Stimulated activated CD4-positive, alpha-beta T cell treated with anti-CD3 and anti-CD28 coated beads, Interleukin-1b, Interleukin-23, amount 100 ng/mL, for 1 hour (primary cell): ENCODE measurements at regions not wholly inside any gene's neighbourhood (a gene's known extent, or its start where the extent isn't known, plus 50 kb on each side); places are given as distances from the start of the nearest gene placed in this dataset.

Source experiments
- DNase-seq, 2 donors: peaks; one replicate each; pipeline ENCODE4 v3.0.0-alpha.2; 2020; ENCODE audit warnings: low read depth in 2 of 2

DNA sequence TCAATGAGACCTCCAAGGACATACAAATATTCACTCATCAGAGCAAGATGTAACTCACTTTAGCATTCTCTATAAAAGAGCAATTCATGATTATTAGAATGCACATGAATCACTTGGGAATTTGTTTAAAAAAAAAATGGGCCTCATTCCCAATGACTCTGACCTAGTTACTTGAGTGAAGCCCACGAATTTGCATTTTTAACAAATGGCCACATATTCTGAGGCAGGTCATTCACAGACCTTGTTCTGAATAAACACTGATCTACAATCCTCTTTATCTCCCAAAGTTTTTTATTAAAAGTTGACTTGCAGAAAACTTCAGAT lies 255.1 kb upstream of the VEGFC start:
- no peak for DNase-seq

DNA sequence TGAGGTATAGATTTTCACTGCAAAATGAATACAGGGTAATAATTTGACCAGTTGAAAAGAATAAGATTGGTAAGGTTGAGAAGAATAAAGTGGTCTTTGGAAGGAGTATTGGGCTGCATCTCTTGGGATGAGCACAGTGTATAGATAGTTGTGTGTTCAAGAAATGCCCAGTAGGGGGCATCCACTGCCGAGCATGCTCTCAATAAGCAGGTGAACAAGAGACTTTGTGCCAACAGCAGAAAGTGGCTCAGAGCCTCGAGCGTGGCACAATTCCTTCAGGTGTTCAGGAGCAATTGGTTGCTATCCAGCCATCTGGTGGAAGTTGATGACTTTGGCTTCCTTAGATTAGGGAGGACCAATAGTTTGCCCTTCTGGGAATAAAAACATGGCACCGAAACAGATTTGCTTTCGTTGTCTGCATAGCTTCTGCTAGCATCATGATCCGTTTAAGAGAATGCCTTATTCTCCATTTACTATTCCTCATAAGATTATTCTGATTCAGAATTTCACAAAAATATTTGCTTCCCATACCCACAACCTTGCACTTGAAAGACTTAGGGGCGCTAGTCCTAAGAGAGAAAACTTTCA lies 258.1 kb upstream of the NEIL3 start:
- no peak for DNase-seq

DNA sequence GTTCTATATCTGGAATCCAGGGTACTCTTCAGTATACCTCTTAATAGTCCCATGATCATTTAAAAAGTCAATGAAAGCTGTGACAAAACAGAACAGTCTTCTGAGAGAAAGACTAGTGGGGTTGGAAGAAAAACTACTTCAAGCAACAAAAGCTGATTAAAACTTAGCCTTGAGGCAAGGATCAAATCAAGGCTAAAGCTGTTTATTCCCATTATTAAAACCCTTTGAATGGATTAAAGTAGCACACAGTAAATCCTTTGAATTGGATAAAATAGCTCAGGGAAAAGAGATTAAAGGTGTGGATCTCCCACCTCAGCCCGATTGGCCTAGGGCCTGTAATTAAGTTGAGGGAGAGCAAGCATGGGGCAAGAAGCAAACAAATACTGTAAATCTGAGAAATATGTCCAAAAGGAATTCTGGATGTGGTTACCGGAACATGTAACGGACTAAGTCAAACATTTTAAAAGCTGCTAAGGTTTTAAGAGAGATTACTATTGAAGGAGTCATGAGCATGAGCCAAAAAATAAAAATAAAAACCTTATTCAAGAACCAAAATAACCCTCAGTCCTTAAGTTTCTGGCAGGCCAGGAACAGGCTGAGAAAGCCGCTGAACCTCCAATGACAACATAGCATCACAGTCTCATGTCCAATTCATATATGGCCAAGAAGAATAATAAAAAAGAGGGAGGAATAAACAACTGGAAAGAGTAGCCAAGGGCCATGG lies 257.3 kb upstream of the NEIL3 start:
- DNase-seq, result no peak

DNA sequence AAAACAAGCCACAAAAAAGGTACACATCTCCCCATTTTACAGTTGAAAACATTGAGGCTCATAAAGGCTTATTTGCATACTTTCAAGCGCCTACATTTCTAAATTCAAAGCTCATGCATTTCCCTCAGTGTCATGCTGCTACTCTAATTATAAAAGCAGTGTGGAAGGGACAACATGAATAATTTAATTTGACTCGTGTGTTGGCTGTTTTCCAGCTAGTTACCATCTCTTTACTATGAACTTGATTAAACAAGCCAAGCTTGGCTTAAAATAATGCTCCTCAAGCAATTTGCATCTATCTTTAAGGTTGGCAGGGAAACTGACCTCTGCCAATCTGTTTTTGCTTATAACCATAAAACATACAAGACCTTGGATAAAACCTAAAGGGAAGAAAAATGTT lies 252.5 kb upstream of the NEIL3 start:
- no peak for DNase-seq

- DNase-seq, result no peak
These were observed 245.6 kb upstream of the NEIL3 start for GRCh38 chr4:177064116-177064515.

- no peak for DNase-seq
These were observed 244.8 kb upstream of the NEIL3 start for GRCh38 chr4:177064729-177065394.

DNA sequence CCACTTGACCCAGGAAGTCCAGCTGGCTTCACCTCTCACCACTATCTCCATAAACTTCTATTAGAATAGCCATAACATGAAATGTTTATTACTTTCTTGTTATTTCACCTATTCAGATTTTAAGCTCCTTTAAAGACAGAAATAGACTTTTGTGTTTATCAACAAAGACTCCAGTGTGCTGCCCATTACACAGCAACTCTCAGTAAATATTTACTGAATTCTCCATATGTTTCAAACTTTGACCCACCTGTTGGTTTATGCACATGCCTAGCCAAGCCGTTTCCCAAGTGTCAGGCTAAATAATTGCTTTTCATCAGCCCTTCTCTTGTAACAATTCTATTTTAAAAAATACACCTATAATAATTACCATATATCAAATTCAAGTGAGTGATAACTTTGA lies 242.9 kb upstream of the NEIL3 start:
- DNase-seq, result no peak

DNA sequence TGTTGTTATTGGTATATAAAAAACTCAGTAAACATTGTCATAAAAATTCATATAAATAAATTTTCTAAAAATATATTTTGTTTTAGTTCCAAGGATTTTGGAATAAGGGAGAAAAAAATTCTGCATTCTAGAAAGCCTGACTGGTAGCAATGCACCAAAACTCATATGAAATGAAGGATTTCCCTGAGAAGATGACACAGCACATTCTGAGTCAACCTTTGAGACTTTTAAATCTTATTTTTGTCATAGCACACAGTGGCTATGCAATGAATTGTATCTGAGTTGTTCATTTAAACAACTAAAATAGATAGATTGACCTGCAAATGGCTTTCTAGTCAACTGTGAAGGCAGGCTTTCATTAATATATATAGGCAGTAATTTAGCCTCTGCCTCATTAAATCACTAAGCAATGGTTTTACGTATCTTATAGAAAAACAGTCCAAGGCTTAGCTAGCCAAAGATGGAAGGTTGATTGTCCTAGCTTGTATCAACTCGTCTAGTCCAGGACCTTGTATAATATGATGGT lies 239.1 kb upstream of the NEIL3 start:
- DNase-seq, result no peak

DNA sequence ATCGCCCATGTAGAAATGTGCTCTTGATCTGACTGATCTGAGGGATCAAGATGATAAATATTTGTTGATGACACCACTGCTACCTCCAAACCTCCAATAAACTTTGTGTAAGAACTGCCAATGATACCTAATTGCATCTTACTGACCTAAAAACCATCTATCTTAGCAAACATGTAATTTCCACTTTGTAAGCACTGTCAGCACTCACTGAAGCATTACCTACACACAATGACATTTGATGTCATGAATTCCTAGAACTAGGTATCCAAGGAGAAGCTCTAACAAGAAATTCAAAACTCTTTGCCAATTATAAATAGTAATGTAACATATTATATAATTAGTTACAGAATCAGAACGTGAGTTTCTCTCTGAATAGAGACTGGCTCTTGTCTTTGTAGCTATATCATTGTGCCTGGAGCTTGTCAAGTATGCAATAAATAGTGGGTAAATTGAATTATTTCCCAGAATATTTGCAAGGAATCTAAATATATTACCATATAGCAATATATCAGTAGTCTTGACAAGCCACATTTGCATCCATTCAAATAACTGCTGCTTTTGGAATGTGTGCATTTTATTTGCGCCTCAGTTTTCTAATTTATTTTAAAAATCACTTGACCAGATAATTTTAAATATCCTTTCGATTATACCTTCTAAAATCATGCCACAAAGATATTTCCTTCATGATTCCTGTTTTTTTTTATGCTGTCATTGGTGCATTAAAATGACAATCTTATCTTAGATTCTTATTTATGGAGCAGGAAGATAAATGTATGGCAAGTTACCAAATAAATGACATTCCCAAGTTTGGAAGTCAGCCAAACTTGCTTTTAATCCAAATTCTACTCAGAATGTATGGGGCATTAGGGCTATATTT lies 232.3 kb upstream of the NEIL3 start:
- DNase-seq, result no peak

GRCh38 chr4:177079327-177079726 lies 230.3 kb upstream of the NEIL3 start:
- no peak for DNase-seq

GRCh38 chr4:177080388-177080787 lies 229.3 kb upstream of the NEIL3 start:
- DNase-seq, result no peak

- no peak for DNase-seq
These were observed 222.6 kb upstream of the NEIL3 start for GRCh38 chr4:177087060-177087459.

DNA sequence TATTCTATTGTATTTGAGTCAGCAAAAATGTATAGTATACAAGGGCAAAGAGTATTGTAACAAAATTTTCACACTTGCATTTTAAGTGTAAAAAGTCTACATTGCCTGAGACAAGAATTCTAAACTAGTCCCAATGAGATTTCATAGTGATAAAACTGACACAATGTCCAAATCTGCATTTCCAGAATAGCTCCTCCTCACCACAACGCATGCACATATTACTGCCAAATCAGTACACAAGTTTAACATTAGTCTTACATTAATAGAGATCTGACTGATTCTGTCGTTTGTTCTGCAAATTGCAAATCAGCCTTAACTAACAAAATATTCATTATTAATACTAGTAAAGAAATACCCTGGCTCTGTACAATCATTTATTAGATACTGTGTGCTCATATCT lies 222.2 kb upstream of the NEIL3 start:
- no peak for DNase-seq

- DNase-seq, result no peak
These were observed 218.2 kb upstream of the NEIL3 start for GRCh38 chr4:177091515-177091914.

GRCh38 chr4:177092807-177093206 lies 216.9 kb upstream of the NEIL3 start:
- DNase-seq, result no peak

DNA sequence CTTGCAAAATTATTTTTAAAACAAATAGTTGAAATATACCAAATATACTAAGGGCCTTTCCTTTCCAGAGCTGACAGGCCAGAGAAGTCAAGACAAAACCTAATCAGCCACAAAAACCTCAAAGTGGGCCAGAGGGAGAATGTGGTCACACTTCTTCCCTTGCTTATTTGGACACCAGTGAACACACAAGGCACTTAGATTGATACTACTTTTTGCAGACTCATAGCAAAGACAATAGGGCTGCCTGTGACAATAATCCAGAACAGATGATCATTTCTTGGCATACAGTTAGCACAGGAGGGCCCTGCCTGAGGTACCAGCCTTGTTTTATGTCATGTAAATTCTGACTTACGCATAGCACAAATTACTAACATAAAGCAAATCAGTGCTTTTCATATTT lies 215.7 kb upstream of the NEIL3 start:
- no peak for DNase-seq

GRCh38 chr4:177097291-177097690 lies 212.4 kb upstream of the NEIL3 start:
- no peak for DNase-seq

- no peak for DNase-seq
These were observed 210.5 kb upstream of the NEIL3 start for GRCh38 chr4:177099211-177099610.

DNA sequence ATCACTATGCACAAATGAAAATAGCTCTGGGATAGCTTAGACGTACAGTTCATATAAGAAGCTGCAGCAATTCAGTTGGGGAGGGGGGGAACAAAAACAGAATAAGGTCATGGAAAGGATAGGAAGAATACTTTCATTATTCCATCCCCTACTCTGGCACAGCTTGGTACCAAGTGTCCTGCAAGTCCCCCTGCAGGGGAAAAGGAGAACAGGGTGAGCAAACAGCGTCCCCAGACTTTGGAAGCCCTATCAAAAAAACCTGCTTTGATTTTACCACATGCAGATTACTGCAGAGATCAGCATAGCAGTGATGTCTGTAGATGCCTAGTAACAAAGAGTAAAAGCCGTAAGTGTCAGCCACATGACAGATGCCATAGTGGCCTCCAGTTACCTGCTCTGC lies 209.4 kb upstream of the NEIL3 start:
- no peak for DNase-seq

DNA sequence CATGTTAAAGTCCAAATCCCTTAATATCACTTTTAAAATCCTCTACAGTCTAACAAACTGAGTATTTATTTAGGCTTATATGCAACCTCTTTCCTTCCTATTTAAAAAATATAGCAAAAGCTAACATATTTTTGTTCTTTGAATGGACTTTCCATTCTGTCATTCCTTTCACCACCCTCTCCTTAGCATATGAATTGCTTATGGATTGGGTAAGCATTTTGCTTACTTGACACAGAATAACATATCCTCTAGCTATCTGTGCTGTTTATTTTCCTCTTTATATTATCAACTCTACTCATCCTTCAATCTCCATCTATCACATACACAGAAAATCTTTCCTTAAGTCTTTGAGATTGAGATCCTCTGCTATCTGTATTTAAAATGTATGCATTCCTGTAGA lies 206.1 kb upstream of the NEIL3 start:
- no peak for DNase-seq

DNA sequence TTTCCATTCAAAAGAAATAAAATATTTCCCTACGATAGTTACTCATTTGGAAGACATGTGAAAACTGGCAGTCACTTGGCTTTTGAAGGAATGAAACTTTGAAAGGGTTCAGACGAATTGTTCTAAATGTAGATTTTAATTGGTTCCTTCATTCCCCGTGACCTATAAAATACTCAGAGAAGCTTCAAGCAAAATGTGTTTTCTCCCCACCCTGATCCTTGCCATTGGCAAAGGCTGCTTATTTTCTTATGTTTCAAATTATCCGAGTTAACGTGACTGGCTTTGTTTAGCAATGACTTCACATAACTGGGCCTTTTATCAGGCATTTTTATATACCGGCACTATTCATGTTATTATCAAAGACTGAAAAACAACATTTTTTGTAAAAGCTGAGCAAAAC lies 204.1 kb upstream of the NEIL3 start:
- no peak for DNase-seq

DNA sequence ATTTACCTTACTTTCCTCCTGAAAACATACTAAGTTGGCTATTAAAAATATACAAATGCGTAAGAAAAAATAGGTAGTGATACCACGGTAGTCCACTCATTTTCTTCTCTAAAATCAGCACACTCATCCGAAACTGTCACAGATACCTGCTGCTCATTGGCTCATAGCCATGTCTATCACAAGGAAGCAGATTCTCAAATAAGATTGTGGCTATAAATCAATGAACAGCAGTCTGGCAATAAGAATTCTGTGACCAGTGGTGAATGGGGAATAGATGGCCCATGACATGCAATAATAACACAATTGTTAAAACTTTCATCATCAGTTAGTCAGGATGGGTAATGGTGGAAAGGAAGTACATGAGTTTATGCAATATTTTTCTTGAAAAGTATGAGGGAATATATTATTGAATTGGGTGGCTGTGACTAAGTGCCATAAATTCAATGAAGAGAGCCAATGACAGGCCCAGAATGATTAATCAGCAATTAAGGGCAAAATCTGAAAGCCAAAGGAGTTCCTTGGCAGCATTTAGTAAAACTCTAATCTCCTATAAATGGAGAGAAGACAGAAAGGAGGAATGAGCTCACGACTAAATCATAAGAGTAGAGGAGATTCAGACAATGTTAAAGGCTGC lies 202.3 kb upstream of the NEIL3 start:
- DNase-seq, result no peak
